ENCODE measurements at regions not wholly inside any gene's neighbourhood (a gene's known extent, or its start where the extent isn't known, plus 50 kb on each side); places are given as distances from the start of the nearest gene placed in this dataset.

DNA sequence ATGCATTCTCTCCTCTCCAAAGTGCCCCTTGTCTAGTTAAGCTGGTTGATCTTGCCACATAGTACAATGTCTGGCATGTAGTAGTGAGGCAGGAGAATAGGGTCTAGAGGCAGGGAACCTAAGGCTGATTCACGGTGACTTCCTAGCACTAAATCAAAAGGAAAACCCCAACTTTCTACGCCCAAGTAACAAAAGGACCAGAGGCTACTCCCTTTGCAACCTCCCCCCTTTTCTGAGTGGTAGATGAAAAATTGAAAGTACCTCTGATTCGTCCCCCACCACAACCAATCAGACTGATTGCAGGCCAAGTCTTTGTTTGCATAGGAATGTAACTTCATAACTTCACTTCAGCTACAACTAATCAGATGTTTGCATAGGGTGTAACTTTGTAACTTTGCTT is 278.8 kb downstream of the PSAT1 start:
- peaks cover 0 to 7% (median 5%) of the 10 kb centered on the region in 4 experiments; a peak in 3 of 7 replicates for H3K4me1 ChIP-seq (replicated peaks in 1 of 4; ENCODE audit: control insufficient read depth in 3 of 4, insufficient read depth in 4 of 4, low read length in 3 of 4)
- H3K23me2 ChIP-seq (ENCODE audit: low read depth, low read length) = no peaks in the 10 kb centered on the region
- no peak overlapping the region for H3K4me3 ChIP-seq (ENCODE audit: extremely low read depth in 1 of 4, insufficient read depth in 2 of 4, low read depth in 3 of 4, low read length in 4 of 4)
- H3K14ac ChIP-seq (ENCODE audit: insufficient read length) = no peak overlapping the region
- DNase-seq (ENCODE audit: low read depth in 1 of 2, low spot score in 2 of 2) (no peak), FAIRE-seq (no peak)
- no peak overlapping the region for H2BK12ac ChIP-seq (ENCODE audit: low read depth, low read length)
- no peak overlapping the region for H2AFZ ChIP-seq (ENCODE audit: low read length)
- H3K79me1 ChIP-seq (ENCODE audit: low read depth, low read length) = no peaks in the 10 kb centered on the region
- H3K56ac ChIP-seq (replicated peaks; ENCODE audit: insufficient read length, low read depth, low read length) = no peak overlapping the region
- H3K27ac ChIP-seq (ENCODE audit: low read depth, low read length) = no peak overlapping the region
- H3K18ac ChIP-seq (ENCODE audit: extremely low read depth, low read length) = no peak overlapping the region
- no peak overlapping the region for H3K4me2 ChIP-seq (ENCODE audit: insufficient read depth in 1 of 2, low read depth in 2 of 2, low read length in 2 of 2)
- H4K8ac ChIP-seq (ENCODE audit: extremely low read depth, insufficient read depth, low read length) = no peak overlapping the region
- peak overlapping the region; percentile 14; the same call in 1 of the 2 replicates for H2BK15ac ChIP-seq (ENCODE audit: low read length)
- no peaks in the 10 kb centered on the region for H3K9me3 ChIP-seq (ENCODE audit: insufficient read depth in 2 of 2, low read depth in 1 of 2, low read length in 1 of 2)
- no peak overlapping the region for H2BK5ac ChIP-seq (ENCODE audit: low read depth, low read length)
- ChIA-PET CTCF (ENCODE audit: partially characterized antibody) (interaction anchor here (1.1 to 1.7 kb wide), 2 partner anchors 8 to 12 kb away, joined by 3 read pairs; no protein-coding TSS in a partner anchor), POLR2A (ENCODE audit: partially characterized antibody) (no interaction called here)
- H2BK120ac ChIP-seq (replicated peaks; ENCODE audit: low read depth, low read length) = no peak overlapping the region
- no peaks in the 10 kb centered on the region for H3K27me3 ChIP-seq (replicated peaks in 1 of 4; ENCODE audit: control insufficient read depth in 3 of 4, extremely low read depth in 1 of 4, insufficient read depth in 3 of 4, low read length in 3 of 4)
- no peaks in the 10 kb centered on the region for H4K20me1 ChIP-seq (replicated peaks in 1 of 2; ENCODE audit: control insufficient read depth in 1 of 2, insufficient read depth in 2 of 2, low read length in 2 of 2)
- H3K4ac ChIP-seq (replicated peaks; ENCODE audit: insufficient read length, low read depth, low read length) = no peak overlapping the region
- no peaks in the 10 kb centered on the region for H3K79me2 ChIP-seq (ENCODE audit: control insufficient read depth in 1 of 2, insufficient read depth in 2 of 2, low read length in 2 of 2)
- no peak overlapping the region for H3K23ac ChIP-seq (ENCODE audit: insufficient read length)
- no peaks in the 10 kb centered on the region for H3K36me3 ChIP-seq (ENCODE audit: control insufficient read depth in 2 of 4, insufficient read depth in 4 of 4, low read length in 3 of 4)
- no peak overlapping the region for H2BK20ac ChIP-seq (ENCODE audit: low read length)
- WGBS, 2 experiments (ENCODE audit: extremely low coverage in 1 of 2, insufficient coverage in 1 of 2, insufficient read length in 1 of 2, insufficient replicate concordance in 2 of 2, low coverage in 1 of 2, low lambda C conversion rate in 2 of 2, missing lambda C conversion rate in 1 of 2) = 83% methylated on average over 3 of the region's 3 CpGs; no CpG with 5 or more reads in 1 of the 2 experiments
- no peak overlapping the region for H2AK5ac ChIP-seq (ENCODE audit: low read depth, low read length)
- H3K9ac ChIP-seq (replicated peaks in 1 of 4; ENCODE audit: extremely low read depth in 1 of 4, low read depth in 3 of 4, low read length in 3 of 4) = no peak overlapping the region
- H4K91ac ChIP-seq (replicated peaks; ENCODE audit: insufficient read length, low read length) = no peak overlapping the region
- no peak overlapping the region for H4K5ac ChIP-seq (ENCODE audit: insufficient read length, low read depth, low read length)
- TF ChIP-seq SAP30 (IDR thresholded peaks at IDR 0.05; ENCODE audit: insufficient read depth, insufficient replicate concordance, low read length) = no peak
- TF ChIP-seq SIX5 (IDR thresholded peaks at IDR 0.05; ENCODE audit: low read depth, low read length) = no peak
- TF ChIP-seq TEAD4 (IDR thresholded peaks at IDR 0.05; ENCODE audit: low read depth, low read length) = no peak
- no peak for TF ChIP-seq EGR1 (IDR thresholded peaks at IDR 0.05; ENCODE audit: borderline replicate concordance, low read depth, low read length)
- TF ChIP-seq KDM4A (IDR thresholded peaks at IDR 0.05; ENCODE audit: low read depth, low read length, severe bottlenecking) = no peak
- TF ChIP-seq CHD2 (IDR thresholded peaks at IDR 0.05; ENCODE audit: low read length) = no peak
- TF ChIP-seq HDAC6 (IDR thresholded peaks at IDR 0.05; ENCODE audit: low read depth, low read length) = no peak
- TF ChIP-seq KDM1A (IDR thresholded peaks at IDR 0.05; ENCODE audit: borderline replicate concordance, low read length) = no peak
- TF ChIP-seq, protein P1, sequence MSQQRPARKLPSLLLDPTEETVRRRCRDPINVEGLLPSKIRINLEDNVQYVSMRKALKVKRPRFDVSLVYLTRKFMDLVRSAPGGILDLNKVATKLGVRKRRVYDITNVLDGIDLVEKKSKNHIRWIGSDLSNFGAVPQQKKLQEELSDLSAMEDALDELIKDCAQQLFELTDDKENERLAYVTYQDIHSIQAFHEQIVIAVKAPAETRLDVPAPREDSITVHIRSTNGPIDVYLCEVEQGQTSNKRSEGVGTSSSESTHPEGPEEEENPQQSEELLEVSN (IDR thresholded peaks at IDR 0.05) = no peak
- TF ChIP-seq CHD1 (IDR thresholded peaks at IDR 0.05; ENCODE audit: low read depth, low read length) = no peak
- no peak for TF ChIP-seq GTF2F1 (IDR thresholded peaks at IDR 0.05; ENCODE audit: borderline replicate concordance, low read depth, low read length)
- TF ChIP-seq JUN (IDR thresholded peaks at IDR 0.05; ENCODE audit: low read depth, low read length) = no peak
- TF ChIP-seq ASH2L (IDR thresholded peaks at IDR 0.05; ENCODE audit: low read length) = no peak
- no peak for TF ChIP-seq GABPA (IDR thresholded peaks at IDR 0.05; ENCODE audit: borderline replicate concordance, insufficient read depth, low read length)
- TF ChIP-seq SP4 (IDR thresholded peaks at IDR 0.05; ENCODE audit: low read length) = no peak
- no peak for TF ChIP-seq JUND (IDR thresholded peaks at IDR 0.05; ENCODE audit: low read length)
